ENCODE measurements at regions not wholly inside any gene's neighbourhood (a gene's known extent, or its start where the extent isn't known, plus 50 kb on each side); places are given as distances from the start of the nearest gene placed in this dataset.
"Not testable (repeated sequence)": the region's sequence is repeated elsewhere in the genome, so short reads cannot be mapped to it uniquely, and the experiment has no call there.

DNA sequence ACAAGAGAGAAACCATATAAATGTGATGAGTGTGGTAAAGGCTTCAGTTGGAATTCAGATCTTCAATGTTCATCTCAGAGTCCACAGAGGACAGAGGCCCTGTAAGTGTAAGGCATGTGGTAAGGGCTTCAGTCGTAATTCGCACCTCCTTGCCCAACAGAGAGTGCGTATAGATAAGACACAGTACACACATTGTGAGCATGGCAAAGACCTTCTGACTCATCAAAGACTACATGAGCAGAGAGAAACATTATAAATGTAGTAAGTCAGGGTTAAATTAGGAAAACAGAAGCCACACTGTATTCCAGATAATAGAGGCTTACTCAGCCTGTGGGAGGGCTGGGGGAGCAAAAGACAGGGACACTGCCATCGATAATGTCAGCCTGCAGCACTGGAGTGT lies 98.1 kb upstream of the GPR39 start:
- not testable (repeated sequence) for DNase-seq (ENCODE audit: low read depth in 2 of 2)

DNA sequence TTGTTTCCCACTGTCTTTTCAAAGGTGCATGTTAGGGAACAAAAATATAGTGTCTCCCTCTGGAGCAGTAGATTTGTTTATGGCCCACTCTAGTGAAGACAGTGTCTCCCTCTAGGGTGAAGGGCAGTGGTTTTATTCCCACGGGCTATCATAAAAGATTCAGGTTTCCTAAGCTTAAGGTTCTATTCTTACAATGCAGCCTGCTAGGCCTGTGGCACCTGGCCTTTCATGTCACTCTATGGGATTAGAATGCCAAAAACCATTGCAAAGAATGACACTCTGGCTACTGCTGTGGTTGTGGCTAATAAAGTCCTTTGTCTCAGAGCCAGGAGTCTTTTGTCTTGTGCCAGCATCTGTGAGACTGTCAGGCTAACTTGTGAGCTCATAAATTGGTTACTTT lies 92.6 kb upstream of the GPR39 start:
- DNase-seq (ENCODE audit: low read depth in 2 of 2) = not testable (repeated sequence)

DNA sequence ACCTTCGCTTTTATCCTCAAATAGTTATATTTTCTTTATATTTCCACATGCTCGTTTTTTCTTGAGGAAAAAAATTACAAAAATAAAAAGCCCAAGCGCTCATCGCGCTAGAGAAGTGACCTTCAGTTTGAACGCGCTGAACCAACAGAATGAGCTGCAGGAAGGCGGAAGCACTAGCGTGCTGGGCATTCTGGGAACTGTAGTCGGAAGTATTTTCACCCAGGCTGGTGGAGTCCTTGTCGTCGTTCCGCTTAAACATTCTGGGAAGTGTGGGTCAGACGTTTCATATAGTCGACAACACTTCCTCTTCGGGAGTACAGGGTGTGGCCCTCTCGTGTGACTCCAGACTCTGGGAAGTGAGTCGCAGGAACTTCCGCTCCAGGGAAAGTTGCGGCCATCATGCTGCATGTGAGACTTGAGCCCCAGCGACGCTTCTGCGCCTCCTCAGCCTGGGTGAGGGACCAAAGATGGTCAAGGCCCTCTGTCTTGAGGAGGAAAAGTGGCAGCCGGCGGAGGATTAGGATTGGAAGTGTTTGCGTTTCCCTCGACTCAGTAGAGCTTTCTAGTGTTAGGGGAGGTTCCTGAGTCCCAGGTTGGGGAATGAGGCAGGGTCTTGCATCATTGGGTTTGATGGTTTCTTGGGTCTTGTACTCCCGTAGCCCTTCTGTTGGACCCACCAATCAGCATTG lies 84.1 kb upstream of the GPR39 start:
- not testable (repeated sequence) for DNase-seq (ENCODE audit: low read depth in 2 of 2)

DNA sequence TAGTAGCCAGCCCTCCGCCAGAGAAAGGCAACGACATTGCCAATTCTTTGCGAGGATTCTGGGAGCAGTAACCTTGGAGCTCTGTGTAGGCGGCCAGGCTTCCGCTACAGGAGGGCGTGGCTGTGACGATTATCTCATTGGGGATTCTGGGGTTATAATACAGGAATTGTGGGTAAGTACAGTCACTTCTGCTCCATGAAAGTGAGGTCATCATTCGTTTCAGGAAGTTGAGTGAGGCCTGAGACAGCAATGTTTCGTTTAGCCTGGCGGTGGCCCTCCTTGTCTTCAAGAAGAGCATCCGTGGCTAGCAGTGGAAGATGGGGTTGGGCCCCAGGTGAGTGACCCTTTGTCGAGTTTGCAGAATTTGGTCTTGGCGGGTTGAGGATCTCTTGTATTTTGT lies 79.5 kb upstream of the GPR39 start:
- not testable (repeated sequence) for DNase-seq (ENCODE audit: low read depth in 2 of 2)

DNA sequence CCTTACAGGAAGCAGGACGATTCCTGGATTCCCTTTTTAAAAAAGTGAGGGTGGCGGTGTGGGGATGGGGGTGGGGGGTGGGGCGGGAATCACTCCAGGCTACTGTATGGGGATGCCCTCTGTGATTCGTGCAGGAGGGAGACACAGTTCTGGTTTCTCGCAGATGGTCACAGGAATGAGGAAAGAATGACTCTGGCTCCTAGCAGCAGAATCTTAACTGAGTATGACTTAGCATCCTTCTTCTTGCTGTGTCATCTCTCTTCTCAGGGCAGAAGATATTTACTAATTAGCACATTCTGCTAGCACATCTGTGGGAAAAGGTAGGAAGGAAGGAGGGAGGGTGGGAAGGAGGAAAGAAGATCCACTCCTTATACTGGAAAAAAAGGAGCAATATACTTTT lies 78.8 kb upstream of the GPR39 start:
- not testable (repeated sequence) for DNase-seq (ENCODE audit: low read depth in 2 of 2)

DNA sequence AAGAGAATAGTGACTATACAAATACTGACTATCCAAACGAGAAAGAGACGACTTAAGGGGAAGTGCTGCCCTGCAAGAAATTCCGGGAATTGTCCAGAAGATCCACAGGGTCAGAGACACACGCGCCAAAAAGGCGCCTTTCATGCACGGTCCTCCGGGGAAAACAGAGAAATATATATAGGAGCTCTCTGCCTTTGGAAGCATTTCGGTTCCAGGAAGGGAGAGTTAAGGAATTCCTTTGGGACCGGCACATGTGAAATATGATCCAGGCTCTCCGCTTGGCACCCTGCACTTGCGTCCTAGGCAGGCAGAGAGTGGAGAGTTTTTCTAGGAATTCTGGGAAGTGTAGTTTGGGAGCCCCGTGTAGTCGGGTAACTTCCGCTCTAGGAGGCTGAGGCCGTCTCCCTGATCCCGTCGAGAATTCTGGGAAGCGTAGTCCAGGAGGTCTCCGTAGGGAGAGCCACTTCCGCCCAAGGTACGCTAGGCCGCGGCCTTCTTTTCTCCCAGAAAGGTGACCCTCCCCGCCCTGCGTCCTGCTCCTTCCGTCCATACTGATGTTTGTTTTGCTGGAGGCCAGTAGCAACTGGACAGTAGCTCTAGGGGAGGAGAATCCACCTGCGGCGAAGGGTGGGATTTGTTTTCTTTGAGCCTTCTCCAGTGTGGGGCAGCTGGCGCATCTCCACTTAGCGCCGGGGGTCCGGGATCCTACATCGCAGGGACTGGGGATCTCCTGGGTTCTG lies 69.4 kb upstream of the GPR39 start:
- DNase-seq (ENCODE audit: low read depth in 2 of 2) = peak; percentile 53 to 60

DNA sequence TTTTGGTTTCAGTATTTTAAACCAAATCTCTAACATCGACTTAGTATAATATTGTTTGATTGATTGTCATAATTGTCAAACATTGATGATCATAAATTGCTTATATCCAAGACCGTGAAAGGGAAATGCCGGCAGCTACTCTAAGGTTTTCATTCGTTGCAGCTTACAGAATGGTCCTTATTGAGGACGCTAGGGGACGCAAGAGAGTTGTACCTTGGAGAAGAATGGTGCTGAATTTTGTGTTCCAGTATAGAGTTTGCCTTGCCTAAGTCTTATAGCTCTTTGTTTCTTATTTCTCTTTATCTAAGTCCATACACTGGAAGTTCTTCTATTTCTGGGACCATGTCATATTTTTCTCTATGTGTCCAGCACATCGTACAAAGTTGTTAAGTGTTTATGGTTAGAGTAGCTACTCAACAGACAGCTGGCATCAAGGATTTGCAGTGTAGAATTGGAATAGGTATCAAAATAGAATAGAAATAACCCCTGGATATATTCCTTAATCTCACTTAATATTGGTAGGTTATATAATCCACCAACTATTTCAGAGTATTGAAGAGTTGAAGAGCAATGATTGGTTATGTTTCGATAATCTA lies 67.4 kb upstream of the GPR39 start:
- peak; percentile 18 to 32 for DNase-seq (ENCODE audit: low read depth in 2 of 2)

DNA sequence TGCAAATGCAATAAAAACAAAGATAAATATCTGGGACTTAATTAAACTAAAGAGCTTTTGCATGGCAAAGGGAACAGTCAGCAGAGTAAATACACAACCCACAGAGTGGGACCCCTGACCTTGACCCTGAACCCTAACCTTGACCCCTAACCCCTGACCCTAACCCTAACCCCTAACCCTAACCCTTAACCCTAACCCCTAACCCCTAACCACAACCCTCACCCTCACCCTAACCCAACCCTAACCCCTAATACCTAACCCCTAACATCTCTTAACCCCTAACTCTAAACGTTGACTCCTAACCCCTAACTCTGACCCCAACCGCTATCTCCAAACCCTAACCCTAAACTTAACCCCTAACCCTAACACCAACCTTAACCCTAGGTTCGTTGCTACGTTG lies 64.9 kb upstream of the GPR39 start:
- DNase-seq (ENCODE audit: low read depth in 2 of 2) = not testable (repeated sequence)

DNA sequence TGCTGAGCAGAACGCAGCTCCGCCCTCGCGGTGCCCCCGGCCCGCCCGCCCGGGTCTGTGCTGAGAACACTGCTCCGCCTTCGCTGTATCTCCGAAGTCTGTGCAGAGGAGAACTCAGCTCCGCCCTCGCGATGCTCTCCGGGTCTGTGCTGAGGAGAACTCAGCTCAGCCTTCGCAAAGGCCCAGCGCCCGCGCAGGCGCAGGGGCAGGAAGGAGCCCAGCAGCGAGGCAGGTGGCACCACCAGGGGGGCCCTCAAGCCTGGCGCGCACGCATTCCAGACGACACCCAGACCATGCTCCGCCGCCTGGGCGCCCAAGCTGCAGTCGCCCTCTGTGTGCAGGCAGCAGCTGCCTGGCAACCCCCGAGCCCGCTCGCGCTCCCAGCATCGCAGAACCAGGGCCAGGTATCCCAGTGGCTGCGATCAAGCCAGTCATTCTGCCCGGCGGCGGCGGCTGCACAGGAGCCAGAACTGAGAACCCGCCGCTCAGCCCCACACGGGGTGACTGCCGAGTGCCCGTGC lies 64.1 kb upstream of the GPR39 start:
- DNase-seq (ENCODE audit: low read depth in 2 of 2) = not testable (repeated sequence)

DNA sequence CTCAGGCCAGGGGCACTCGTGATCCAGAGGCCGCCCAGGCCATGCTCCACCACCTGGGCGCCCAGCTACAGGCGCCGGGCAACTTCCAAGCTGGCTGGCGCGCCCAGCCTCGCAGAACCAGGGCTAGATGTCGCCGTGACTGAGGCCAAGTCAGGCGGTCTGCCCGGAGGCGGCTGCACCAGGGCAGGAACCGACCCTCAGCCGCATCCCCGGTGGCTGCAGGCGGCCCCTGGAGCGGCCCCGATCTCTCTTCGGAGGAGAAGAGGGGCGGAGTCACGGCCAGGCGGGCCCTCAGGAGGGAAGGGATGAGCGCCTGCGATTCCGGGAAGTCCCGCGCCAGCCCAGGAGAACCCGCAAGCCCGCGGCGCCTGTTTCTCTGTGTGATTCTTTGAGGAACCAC lies 63.2 kb upstream of the GPR39 start:
- not testable (repeated sequence) for DNase-seq (ENCODE audit: low read depth in 2 of 2)

DNA sequence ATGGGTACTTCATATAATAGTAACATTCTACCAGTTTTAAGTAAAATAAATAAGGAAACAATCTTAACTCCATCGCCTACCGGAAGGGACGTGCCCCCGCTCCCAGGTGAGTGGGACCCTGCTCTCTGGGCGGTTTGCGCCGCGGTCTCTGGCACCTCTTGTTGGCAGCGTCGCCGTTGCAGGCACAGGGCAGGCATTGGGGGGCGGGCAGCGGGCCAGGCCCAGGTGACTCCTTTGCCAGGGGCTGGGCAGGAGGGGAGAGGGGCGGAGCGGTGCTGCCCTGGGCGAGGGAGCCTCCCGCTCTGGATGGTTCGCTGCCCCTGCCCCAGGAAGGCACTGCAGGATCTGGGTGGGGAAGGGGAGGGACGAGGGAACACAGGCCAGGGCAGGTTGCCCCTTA lies 55.6 kb upstream of the GPR39 start:
- DNase-seq (ENCODE audit: low read depth in 2 of 2) = not testable (repeated sequence)

DNA sequence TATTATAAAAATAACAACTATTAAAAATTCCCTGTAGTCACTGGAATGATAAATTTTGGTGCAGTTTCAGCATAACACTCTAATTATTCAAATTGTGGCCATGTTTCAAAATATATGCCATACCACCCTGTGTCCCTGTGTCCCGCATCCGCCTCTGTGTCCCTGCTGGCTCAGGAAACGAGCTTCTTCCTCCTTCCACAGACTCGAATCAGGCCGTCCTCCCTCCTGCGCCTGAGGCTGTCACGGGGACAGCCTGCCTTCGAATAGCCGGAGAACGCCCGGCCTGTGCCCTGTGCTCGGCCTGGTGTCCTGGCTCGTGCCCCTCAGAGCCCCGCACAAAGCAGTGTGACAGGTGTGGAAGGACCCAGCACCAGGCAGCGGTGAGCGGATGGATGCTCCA lies 55.1 kb upstream of the GPR39 start:
- DNase-seq (ENCODE audit: low read depth in 2 of 2) = not testable (repeated sequence)

DNA sequence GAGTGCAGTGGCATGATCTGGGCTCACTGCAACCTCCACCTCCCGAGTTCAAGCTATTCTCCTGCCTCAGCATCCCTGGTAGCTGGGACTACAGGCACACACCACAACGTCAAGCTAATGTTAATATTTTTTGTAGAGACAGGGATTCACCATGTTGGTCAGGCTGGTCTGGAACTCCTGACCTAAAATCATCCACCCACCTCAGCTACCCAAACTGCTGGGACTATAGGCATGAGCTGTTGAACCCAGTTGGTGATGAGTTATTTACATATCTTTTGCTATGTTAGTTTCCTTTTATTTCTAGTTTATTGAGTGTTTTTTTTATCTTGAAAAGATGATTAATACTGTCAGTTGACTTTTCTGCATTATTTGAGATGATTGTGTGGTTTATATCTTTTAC lies 53.3 kb upstream of the GPR39 start:
- not testable (repeated sequence) for DNase-seq (ENCODE audit: low read depth in 2 of 2)

DNA sequence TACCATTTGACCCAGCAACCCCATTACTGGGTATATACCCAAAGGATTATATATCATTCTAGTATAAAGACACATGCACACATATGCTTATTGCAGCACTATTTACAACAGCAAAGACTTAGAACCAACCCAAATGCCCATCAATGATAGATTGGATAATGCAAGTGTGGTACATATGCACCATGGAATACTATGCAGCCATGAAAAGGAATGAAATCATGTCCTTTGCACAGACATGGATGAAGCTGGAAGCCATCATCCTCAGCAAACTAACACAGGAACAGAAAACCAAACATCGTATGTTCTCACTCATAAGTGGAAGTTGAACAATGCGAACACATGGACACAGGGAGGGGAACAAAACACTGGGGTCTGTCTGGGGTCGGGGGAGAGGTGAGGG lies 50.6 kb upstream of the GPR39 start:
- DNase-seq (ENCODE audit: low read depth in 2 of 2) = not testable (repeated sequence)

DNA sequence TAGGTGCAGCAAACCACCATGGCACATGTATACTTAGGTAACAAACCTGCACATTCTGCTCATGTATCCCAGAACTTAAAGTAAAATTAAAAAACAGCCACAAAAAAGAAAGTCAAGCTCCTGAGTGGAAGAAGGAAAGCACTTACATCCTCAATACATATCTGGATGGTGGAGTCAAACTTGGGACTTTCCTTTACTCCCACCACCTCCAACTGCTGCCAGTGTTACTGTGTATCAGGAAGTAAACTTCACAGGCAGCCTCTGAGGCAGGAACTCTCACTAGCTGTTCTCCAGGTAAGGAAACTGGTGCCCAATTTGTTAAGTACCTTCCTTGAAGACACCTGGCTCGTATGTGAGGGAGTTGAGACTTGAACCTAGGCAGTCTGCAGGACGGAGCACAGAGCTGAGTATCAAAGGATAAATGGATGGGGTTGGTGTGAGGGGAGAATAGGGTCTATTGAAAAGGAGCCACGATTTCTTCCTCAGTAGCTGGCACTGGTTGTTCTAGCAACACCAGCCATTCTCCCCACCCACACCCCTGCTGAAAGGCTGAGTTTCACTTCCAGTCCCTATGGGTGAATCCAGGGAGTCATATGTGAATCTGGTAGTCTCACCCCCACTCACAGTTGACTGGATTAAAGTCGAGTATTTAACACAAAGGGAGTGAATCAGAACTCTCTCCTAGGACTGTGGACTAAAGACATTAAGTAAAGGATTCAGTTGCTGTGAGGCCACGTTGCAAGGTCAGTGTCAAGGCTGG lies 50.0 kb upstream of the GPR39 start:
- DNase-seq (ENCODE audit: low read depth in 2 of 2) = no peak

All from fibroblast of skin of left quadriceps (primary cell).